ENCODE measurements at regions not wholly inside any gene's neighbourhood (a gene's known extent, or its start where the extent isn't known, plus 50 kb on each side); places are given as distances from the start of the nearest gene placed in this dataset.

- TF ChIP-seq CTCF (conservative IDR thresholded peaks at IDR 0.05) (no peak), ZFX (IDR thresholded peaks at IDR 0.05) (no peak)
Observed at GRCh38 chr6:128720891-128721290, 162.0 kb upstream of the LAMA2 start.
